HG03097 (cell line): ENCODE measurements at regions not wholly inside any gene's neighbourhood (a gene's known extent, or its start where the extent isn't known, plus 50 kb on each side); places are given as distances from the start of the nearest gene placed in this dataset.
"Not testable (repeated sequence)": the region's sequence is repeated elsewhere in the genome, so short reads cannot be mapped to it uniquely, and the experiment has no call there.

Experiments
- ATAC-seq: cut with Tn5 transposase; IDR thresholded peaks from one replicate; pipeline ENCODE4 v1.9.1; 2021; ENCODE audit not compliant: unreplicated experiment, low FRiP score

GRCh38 chr2:209141818-209142217 is 282.0 kb upstream of the MAP2 start:
- no peak for ATAC-seq

GRCh38 chr2:209145220-209145691 is 278.6 kb upstream of the MAP2 start:
- not testable (repeated sequence) for ATAC-seq

GRCh38 chr2:209145941-209146681 is 277.7 kb upstream of the MAP2 start:
- no peak for ATAC-seq

- no peak for ATAC-seq
These were observed 277.0 kb upstream of the MAP2 start for GRCh38 chr2:209146682-209147320.

- no peak for ATAC-seq
These were observed 275.9 kb upstream of the MAP2 start for GRCh38 chr2:209147981-209148380.

GRCh38 chr2:209160800-209161588 is 262.9 kb upstream of the MAP2 start:
- ATAC-seq: no peak

- no peak for ATAC-seq
These were observed 261.7 kb upstream of the MAP2 start for GRCh38 chr2:209162129-209162528.

GRCh38 chr2:209181984-209182383 is 241.9 kb upstream of the MAP2 start:
- no peak for ATAC-seq

GRCh38 chr2:209186886-209187285 is 237.0 kb upstream of the MAP2 start:
- not testable (repeated sequence) for ATAC-seq

GRCh38 chr2:209189893-209190292 is 234.0 kb upstream of the MAP2 start:
- ATAC-seq: no peak

GRCh38 chr2:209191139-209191538 is 232.7 kb upstream of the MAP2 start:
- no peak for ATAC-seq

GRCh38 chr2:209194717-209195116 is 229.1 kb upstream of the MAP2 start:
- ATAC-seq: no peak

GRCh38 chr2:209208211-209208610 is 215.6 kb upstream of the MAP2 start:
- ATAC-seq: no peak

GRCh38 chr2:209209943-209210342 is 213.9 kb upstream of the MAP2 start:
- no peak for ATAC-seq

GRCh38 chr2:209230560-209230959 is 193.3 kb upstream of the MAP2 start:
- no peak for ATAC-seq

- no peak for ATAC-seq
These were observed 187.5 kb upstream of the MAP2 start for GRCh38 chr2:209236377-209236776.

GRCh38 chr2:209238765-209239584 is 184.9 kb upstream of the MAP2 start:
- ATAC-seq: no peak

GRCh38 chr2:209239585-209239938 is 184.3 kb upstream of the MAP2 start:
- ATAC-seq: no peak

- ATAC-seq: no peak
These were observed 183.6 kb upstream of the MAP2 start for GRCh38 chr2:209240204-209240603.

GRCh38 chr2:209253544-209253943 is 170.3 kb upstream of the MAP2 start:
- ATAC-seq: no peak

GRCh38 chr2:209259767-209260166 is 164.1 kb upstream of the MAP2 start:
- no peak for ATAC-seq
